Dermis microvascular lymphatic vessel endothelial cell (primary cell): ENCODE measurements at regions not wholly inside any gene's neighbourhood (a gene's known extent, or its start where the extent isn't known, plus 50 kb on each side); places are given as distances from the start of the nearest gene placed in this dataset.

Source experiments
- DNase-seq, 2 donors: peaks; one replicate each; pipeline versions ENCODE4 v3.0.0 to v3.0.0-alpha.2; 2010; ENCODE audit warnings: low read depth in 2 of 2

- no peak for DNase-seq
These were observed 228.8 kb downstream of the CDH11 start for GRCh38 chr16:64892835-64893785.

DNA sequence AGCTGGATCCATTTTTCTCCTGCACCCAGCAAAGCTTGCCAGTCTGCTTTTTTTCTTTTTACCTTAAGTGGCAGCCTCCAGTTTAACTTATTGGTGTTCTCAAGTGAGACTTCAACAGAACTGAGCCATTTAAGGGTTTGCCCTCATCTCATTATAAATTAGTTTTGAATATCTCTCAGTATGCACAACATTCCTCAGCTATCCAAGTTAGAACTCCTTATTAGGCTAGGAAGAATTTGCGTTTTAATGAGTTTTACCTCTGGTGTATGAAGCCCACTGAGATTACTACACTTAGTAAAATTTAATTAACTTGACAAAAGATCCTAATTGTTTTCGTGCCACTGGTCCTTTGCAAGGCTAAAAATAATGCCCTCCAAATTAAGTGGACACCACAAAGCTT, 232.4 kb downstream of the CDH11 start:
- no peak for DNase-seq

GRCh38 chr16:64887651-64888050, 234.2 kb downstream of the CDH11 start:
- DNase-seq: no peak

DNA sequence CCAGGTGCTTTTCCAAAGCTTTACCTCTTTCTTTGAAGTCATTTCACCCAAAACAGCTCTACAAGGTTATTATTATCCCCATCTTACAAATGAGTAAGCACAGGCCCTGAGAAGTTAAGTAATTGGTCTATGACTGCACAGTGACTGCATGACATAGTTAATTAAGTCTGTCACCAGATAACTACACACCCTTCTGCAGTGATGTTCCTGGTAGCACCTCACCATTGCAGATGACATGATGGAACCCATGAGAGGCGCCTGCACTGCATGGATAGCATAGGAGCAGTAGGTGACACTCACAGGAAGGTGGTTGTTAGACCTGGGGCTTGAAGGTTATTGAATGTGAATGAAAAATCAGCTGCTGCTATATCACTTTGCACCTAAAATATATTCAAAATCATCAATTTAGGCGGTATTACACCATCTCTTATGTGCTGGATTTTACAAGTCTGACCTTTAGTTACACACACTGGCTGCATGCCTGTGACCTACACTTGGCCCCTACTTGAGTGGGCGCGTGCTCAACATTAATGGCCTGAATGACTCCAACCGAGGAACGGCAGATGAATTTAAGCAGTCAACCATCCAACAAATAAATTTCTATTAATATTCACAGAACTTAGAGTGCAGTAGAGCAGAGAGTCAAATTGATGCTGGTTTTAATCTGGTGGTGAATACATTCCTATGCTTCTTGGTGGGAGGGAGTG, 239.6 kb downstream of the CDH11 start:
- DNase-seq: no peak

DNA sequence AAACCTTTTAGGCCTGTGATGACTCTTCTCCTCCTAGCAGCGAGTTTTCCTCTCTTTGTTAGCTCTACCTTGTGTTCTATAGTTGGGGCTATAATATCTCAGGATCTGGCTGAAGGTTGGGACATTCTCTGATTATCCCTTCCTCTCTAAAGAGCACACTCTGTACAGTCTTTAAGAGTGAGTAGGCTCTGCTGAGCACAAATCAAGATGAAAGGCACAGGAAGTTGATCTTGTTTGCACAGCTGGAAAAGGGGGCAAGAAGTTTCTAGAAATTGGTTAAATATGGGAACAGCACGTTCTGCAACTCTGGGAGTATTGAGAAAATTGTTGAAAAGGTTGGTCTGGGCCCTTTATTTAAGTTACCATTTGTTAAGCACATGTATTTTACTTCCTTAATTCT, 240.9 kb downstream of the CDH11 start:
- DNase-seq: no peak

GRCh38 chr16:64880006-64880405, 241.9 kb downstream of the CDH11 start:
- no peak for DNase-seq

DNA sequence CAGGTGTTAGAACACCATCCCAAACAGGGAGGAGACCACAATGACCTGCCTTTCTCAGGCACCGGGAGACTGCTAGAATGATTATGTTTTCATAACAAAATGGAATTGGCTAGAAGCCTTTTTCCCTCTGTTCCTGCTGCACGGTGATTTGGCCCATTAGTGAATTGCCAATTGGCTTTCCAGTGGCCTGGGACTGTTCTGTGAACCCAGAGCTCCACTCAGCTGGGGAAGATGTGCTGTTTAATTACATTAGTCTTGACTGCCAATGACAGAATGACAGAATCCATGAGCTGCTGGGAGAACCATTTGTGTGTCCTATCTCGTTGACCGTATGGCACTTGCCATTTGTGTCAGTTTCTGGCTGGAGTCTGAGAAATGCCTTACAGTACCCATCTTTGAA, 242.9 kb downstream of the CDH11 start:
- DNase-seq: no peak

DNA sequence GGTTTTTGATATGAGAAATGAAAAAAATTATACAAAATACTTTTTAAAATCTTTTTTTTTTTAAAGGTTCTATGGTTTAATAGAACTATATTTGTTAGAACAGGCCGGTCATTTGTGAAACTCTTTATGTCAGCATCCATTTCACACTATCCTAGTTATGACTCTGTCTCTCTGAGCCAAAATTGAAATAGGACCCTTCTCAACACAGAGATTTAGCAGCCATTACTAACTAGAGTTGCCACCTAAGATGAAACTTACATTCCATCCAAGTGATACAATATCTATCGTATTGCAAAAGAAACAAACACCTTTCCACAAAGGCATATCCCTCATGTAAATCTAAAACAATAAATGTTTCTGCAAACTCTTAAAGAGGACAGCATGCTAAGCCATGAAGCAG, 249.8 kb downstream of the CDH11 start:
- no peak for DNase-seq

DNA sequence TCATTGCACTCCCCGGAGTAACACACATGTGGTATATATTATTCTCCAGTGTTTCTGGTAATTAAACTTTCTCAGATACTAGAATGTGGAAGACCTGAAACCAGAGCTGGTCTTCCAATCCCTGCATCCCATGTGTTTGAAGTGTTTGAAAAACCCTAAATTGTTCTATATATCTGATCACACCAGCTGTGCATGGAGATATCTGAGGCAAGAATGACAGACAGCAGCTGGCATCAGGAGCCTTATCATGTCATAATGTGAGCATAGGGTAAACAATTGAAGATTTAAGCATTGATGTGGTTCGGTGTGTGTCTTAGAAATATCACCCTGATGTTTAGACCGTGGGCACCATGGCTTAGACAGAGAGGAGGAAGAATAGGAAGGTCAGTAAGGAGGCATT, 251.0 kb downstream of the CDH11 start:
- DNase-seq: no peak

DNA sequence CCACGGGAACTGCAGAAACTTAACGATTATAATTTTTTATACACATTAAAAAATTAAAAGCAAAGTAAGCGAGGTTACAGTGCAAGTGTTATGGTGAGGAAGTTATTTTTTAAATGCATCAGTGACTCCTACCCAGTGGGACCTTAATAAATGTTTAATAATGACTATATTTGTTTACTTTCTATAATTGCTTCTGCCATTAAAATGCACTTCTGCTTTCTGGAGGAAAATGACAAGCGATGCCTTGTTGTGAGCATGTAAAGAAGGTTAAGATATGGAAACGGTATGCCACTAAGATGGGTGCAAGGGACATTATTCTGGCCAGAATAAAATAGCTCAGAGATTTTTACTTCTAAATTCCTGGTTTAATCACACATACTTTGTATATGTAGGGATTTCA, 252.1 kb downstream of the CDH11 start:
- DNase-seq: no peak

DNA sequence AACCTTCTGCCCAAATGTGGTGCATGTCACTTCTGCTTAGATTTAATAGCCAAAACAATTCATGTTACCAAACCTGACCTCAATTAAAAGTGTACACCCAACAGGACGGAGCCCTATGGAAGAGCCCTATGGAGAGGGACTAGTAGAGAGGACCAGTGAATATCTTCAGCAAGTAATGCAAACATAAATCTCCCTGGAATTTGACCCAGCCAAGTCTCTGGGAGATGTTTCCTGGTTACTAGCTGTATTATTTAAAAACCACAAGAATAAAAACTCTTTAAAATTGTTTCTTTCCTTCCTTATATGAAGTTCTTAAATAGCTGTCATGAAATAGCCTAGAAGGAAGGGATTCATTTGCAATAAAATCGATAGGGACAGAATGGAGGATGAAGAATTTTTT, 255.8 kb downstream of the CDH11 start:
- DNase-seq: no peak

DNA sequence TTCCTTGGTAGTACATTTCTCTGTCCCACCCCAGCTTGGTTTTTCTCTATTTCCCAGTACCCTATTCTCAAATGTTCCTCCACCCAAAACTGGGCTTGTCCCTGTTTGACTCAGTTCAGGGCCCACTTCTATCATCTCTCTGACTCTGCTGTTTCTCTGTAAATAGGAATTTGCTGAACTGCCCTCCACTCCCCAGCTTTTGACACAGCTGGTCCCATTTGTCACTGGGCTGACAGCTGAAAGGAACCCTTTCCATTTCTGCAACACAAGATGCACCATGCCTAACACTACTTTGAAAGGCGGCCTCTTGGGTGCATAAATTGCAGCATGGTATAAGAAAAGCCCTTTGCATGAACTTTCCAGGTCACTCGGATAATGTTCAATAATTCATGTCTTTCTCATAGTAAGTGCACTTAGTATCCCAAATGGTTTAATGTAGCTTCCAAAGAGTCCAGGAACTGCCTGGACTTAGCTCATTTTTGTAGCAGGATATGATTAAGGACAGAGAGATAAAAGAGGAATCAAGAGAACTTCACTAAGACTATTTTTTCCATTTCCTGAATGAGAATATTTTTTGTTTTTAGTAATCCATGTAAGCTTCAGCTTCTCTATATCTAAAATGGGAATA, 256.7 kb downstream of the CDH11 start:
- no peak for DNase-seq

- no peak for DNase-seq
These were observed 257.5 kb downstream of the CDH11 start for GRCh38 chr16:64864232-64864809.

DNA sequence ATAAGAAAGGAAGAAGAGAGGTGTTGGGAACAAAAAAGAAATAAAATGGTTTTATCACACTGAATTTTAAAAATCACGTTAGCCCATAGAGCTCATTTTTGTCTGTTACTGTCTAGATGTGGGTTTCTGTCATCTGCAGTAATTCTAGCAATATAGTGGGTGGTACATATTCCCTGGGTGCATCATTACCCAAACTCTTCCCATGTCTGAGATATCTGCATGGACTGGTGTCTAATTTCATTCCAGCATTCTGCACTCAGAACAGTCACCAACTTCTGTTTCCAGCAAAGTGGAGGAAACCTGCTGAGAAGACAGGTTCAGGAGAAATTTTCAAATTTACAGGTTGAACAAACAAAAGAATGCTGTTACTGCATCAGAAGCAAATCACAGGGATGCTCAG, 263.8 kb downstream of the CDH11 start:
- no peak for DNase-seq

- no peak for DNase-seq
These were observed 264.5 kb downstream of the CDH11 start for GRCh38 chr16:64857411-64857810.

- DNase-seq: no peak
These were observed 268.3 kb downstream of the CDH11 start for GRCh38 chr16:64853551-64853950.

DNA sequence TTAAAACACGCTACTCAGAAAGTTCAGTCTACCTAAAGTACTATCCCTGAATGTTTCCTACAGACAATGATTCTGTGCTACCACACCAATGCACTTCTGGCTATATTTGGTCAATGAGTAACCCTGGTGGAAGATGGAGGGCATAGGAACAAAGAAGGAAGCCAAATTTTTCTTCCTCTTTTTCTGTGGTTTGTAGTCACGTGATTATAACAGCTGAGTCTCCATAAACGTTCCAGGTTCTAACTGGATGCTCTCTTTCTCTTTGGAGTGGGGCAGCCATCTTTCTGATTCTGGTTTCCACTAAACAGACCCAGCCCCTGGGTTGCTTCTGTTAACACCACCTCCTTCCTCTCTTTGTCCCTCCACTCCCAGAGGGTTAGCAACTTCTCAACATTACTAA, 274.9 kb downstream of the CDH11 start:
- DNase-seq: no peak

DNA sequence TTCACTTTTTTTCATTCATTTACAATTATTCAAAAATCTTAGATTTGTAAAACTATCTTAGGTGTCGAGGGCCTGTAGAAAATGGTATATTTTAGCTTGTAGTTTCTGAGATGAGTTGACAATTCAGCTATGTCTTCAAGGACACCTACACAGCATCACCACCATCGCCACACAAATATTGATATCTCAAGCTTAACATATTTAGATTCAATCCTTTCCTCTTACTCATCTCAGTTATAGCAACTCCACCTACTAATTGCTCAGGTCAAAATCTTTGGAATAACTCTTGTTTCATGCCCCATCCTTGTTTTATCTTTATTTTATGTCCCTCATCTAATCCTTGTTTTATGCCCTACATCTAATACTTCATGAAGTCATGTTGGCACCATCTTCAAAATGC, 276.8 kb downstream of the CDH11 start:
- DNase-seq: no peak

DNA sequence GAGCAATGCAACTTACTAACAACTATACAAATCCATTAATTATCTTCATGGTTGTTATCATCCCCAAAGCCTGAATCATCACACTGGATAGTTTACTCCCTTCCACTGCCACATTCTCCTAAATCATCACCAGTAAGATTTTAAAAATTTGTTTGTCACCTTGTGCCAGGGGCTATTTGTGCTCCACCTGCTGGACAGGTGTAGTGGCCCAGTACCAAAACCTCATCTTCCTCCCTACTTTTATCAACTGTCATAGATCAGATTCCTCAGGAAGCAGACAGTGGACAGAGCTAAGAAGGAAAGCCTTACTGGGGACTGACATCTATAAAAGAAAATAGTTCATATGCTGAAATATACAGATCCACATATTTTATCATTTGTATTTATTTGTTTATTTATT, 280.4 kb downstream of the CDH11 start:
- DNase-seq: no peak

- DNase-seq: no peak
These were observed 280.8 kb downstream of the CDH11 start for GRCh38 chr16:64841071-64841470.

- DNase-seq: no peak
These were observed 291.2 kb downstream of the CDH11 start for GRCh38 chr16:64830653-64831052.

GRCh38 chr16:64829678-64830077, 292.2 kb downstream of the CDH11 start:
- no peak for DNase-seq
